A673 (cell line): ENCODE measurements at regions not wholly inside any gene's neighbourhood (a gene's known extent, or its start where the extent isn't known, plus 50 kb on each side); places are given as distances from the start of the nearest gene placed in this dataset.

Source experiments
- BruUV-seq: library from RNA; stranded (reverse); fragments of 400-500 nt; replicated peaks from 2 replicates; lab custom pipeline; 2021; lab: Mats Ljungman, UMichigan
- CTCF ChIA-PET: fragments of 300-600 bp; sonication (Branson Sonifier 250); formaldehyde crosslinking; loops from one replicate; lab custom pipeline; 2022; ENCODE audit warnings: antibody characterized with exemption; lab: Charles Lee
- POLR2A ChIA-PET: fragments of 300-600 bp; sonication (Branson Sonifier 250); formaldehyde crosslinking; loops from one replicate; lab custom pipeline; 2022; ENCODE audit warnings: antibody characterized with exemption; ENCODE audit not compliant: low non-redundant PET; lab: Charles Lee
- DNase-seq: peaks from one replicate; pipeline ENCODE4 v3.0.0-alpha.2; 2015; ENCODE audit warnings: low spot score
- H3K27ac ChIP-seq: fragments of 200-600 bp; sonication (generic); 2 replicates; pipeline ENCODE4 v1.5.1; 2016; ENCODE audit warnings: mixed run types, low read depth, mild to moderate bottlenecking, mixed read lengths, antibody characterized with exemption, low read length; ENCODE audit not compliant: poor library complexity, severe bottlenecking
- H3K27me3 ChIP-seq: fragments of 200-600 bp; sonication (generic); replicated peaks from 2 replicates; pipeline ENCODE4 v1.6.1; 2017; ENCODE audit warnings: mixed run types, low read depth, mild to moderate bottlenecking, mixed read lengths, antibody characterized with exemption, low read length; ENCODE audit not compliant: insufficient read depth, poor library complexity
- H3K36me3 ChIP-seq: fragments of 200-600 bp; sonication (generic); 2 replicates; pipeline ENCODE4 v1.6.1; 2016; ENCODE audit warnings: mixed run types, mild to moderate bottlenecking, mixed read lengths, antibody characterized with exemption, low read length; ENCODE audit not compliant: insufficient read depth, poor library complexity, severe bottlenecking
- H3K4me1 ChIP-seq: fragments of 200-600 bp; sonication (generic); 2 replicates; pipeline ENCODE4 v1.6.1; 2017; ENCODE audit warnings: mixed run types, mild to moderate bottlenecking, mixed read lengths, antibody characterized with exemption, low read length; ENCODE audit not compliant: insufficient read depth, poor library complexity, severe bottlenecking
- H3K4me3 ChIP-seq: fragments of 200-600 bp; sonication (generic); 2 replicates; pipeline ENCODE4 v1.5.1; 2016; ENCODE audit warnings: low read depth, mixed run types, mild to moderate bottlenecking, mixed read lengths, low read length; ENCODE audit not compliant: poor library complexity, severe bottlenecking
- H3K9me3 ChIP-seq: fragments of 200-600 bp; sonication (generic); 2 replicates; pipeline ENCODE4 v1.6.1; 2016; ENCODE audit warnings: mixed run types, low read depth, mild to moderate bottlenecking, mixed read lengths, antibody characterized with exemption, low read length; ENCODE audit not compliant: poor library complexity, severe bottlenecking
- EZH2 ChIP-seq: fragments of 200-600 bp; sonication (generic); IDR thresholded peaks from 2 replicates; pipeline ENCODE4 v1.6.1; 2017; ENCODE audit warnings: borderline replicate concordance, low read depth, mild to moderate bottlenecking, mixed read lengths, antibody characterized with exemption, low read length; ENCODE audit not compliant: poor library complexity, severe bottlenecking
- intact Hi-C: fragments of 100-400 bp; cut with micrococcal nuclease; formaldehyde crosslinking; loops from one replicate; pipeline ENCODE4 v1.10.0; 2022; ENCODE audit not compliant: unreplicated experiment
- TF ChIP-seq, protein P1 (sequence below): fragments of 300-800, 200-600 bp; sonication (generic); conservative IDR thresholded peaks from 2 replicates; pipeline ENCODE4 v1.5.1; 2017; ENCODE audit warnings: low read depth, mild to moderate bottlenecking, antibody characterized with exemption, low read length, moderate library complexity, mixed read lengths

- BruUV-seq, result no TSS peak
- Histone ChIP-seq H3K4me3 (no peak overlapping the region), H3K27ac (no peak overlapping the region), H3K9me3 (no peaks in the 10 kb centered on the region), H3K27me3 (no peaks in the 10 kb centered on the region), H3K36me3 (no peaks in the 10 kb centered on the region), H3K4me1 (peaks cover 14% of the 10 kb centered on the region)
- intact Hi-C loops, result no loop called here
- ChIA-PET POLR2A (no interaction called here), CTCF (interaction anchor here (1.0 kb wide), 1 partner anchor 18 kb away, joined by 3 read pairs; no protein-coding TSS in a partner anchor)
- no peak for TF ChIP-seq EZH2
- TF ChIP-seq, protein P1, sequence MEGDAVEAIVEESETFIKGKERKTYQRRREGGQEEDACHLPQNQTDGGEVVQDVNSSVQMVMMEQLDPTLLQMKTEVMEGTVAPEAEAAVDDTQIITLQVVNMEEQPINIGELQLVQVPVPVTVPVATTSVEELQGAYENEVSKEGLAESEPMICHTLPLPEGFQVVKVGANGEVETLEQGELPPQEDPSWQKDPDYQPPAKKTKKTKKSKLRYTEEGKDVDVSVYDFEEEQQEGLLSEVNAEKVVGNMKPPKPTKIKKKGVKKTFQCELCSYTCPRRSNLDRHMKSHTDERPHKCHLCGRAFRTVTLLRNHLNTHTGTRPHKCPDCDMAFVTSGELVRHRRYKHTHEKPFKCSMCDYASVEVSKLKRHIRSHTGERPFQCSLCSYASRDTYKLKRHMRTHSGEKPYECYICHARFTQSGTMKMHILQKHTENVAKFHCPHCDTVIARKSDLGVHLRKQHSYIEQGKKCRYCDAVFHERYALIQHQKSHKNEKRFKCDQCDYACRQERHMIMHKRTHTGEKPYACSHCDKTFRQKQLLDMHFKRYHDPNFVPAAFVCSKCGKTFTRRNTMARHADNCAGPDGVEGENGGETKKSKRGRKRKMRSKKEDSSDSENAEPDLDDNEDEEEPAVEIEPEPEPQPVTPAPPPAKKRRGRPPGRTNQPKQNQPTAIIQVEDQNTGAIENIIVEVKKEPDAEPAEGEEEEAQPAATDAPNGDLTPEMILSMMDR, result no peak
- no peak for DNase-seq
Observed at GRCh38 chr14:22337938-22338337, 251.1 kb downstream of the DAD1 start.

DNA sequence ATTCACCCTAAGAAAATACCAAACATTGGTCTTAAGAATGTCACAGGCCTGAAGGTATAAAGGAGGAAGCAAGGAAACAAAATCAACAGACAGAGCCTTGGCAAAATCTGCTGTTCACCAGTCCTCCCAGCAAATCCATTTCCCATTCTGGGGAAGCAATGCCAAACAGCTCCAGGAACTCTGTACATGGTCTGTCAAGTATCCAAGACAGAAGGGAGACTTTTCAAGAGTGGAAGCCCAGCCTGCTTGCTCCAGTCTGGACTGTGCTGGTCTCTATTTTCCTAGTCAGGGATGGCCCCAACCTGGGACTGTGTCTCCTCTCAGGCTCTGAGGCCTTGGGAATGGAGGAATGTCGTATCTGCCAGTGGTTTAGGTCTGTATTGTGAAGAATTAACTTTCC, 251.5 kb downstream of the DAD1 start:
- H3K36me3 ChIP-seq, result no peaks in the 10 kb centered on the region
- H3K27me3 ChIP-seq, result no peaks in the 10 kb centered on the region
- DNase-seq, result no peak
- BruUV-seq, result no TSS peak
- H3K9me3 ChIP-seq, result no peaks in the 10 kb centered on the region
- TF ChIP-seq, protein P1, result no peak
- no peak for TF ChIP-seq EZH2
- intact Hi-C loops, result no loop called here
- ChIA-PET CTCF (interaction anchor here (0.7 kb wide), 1 partner anchor 522 kb away, joined by 4 read pairs; no protein-coding TSS in a partner anchor), POLR2A (no interaction called here)
- H3K4me3 ChIP-seq, result no peak overlapping the region
- H3K4me1 ChIP-seq, result peaks cover 14% of the 10 kb centered on the region
- H3K27ac ChIP-seq, result no peak overlapping the region

GRCh38 chr14:22336031-22336430, 253.0 kb downstream of the DAD1 start:
- Histone ChIP-seq H3K36me3 (no peaks in the 10 kb centered on the region), H3K9me3 (no peaks in the 10 kb centered on the region), H3K4me3 (no peak overlapping the region), H3K4me1 (peaks cover 14% of the 10 kb centered on the region), H3K27me3 (no peaks in the 10 kb centered on the region), H3K27ac (no peak overlapping the region)
- intact Hi-C loops, result no loop called here
- ChIA-PET POLR2A (interaction anchor here (0.5 kb wide), 1 partner anchor 251 kb away, joined by 3 read pairs; no protein-coding TSS in a partner anchor), CTCF (interaction anchor here (0.5 kb wide), 1 partner anchor 18 kb away, joined by 3 read pairs; no protein-coding TSS in a partner anchor)
- DNase-seq, result no peak
- no TSS peak for BruUV-seq
- no peak for TF ChIP-seq EZH2
- TF ChIP-seq, protein P1, result no peak
